GM18951 (cell line): ENCODE measurements at regions not wholly inside any gene's neighbourhood (a gene's known extent, or its start where the extent isn't known, plus 50 kb on each side); places are given as distances from the start of the nearest gene placed in this dataset.
"Not testable (repeated sequence)": the region's sequence is repeated elsewhere in the genome, so short reads cannot be mapped to it uniquely, and the experiment has no call there.

Experiments used
- POLR2A ChIP-seq: IDR thresholded peaks from 4 replicates; pipeline ENCODE4 v1.6.1; 2011; ENCODE audit warnings: mild to moderate bottlenecking; ENCODE audit not compliant: insufficient read length, insufficient read depth; ENCODE audit errors: extremely low read depth
- in situ Hi-C: fragments of 300-500 bp; cut with MboI; formaldehyde crosslinking; loops from one replicate; pipeline ENCODE4 v1.12.0; 2022; ENCODE audit warnings: low sequenced_read_pairs, mixed read lengths, inconsistent platforms; ENCODE audit not compliant: unreplicated experiment

DNA sequence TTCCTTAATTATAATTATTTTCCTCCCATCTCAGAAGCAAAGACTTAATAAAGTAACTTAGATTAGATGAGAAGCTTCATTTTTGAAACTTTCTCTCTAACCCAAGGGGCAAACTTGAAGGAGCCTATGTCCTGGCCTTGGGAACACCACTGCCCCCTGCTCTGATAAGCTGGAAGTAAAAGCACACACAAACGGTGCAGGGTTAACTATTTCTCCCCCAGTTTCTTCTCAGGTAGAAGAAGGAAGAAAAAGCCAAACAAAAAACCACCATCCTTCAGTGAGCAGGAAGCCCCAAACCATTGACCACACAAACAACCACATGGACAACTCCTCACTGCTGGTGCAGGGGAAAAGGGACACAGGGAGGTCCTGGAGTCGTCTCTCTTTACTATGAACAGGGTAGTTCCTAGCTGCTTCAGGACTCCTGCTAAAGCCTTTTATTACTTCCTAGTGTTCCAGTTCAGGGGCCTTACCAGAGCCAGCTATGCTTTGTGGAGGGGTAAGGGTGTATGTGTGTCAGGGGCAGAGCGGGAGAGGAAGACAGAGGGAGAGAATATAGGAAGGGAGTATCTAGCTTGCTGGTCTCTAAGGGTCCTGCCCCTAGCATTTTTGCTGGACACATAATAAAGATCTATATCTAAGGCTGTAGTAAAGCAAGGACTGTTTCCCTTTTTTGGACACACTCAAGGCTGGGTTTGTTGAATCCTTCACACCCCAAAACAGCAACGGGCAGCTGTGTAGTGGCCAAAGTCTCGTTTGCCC, 94.0 kb upstream of the UMPS start:
- in situ Hi-C loops = no loop called here
- no peak for TF ChIP-seq POLR2A

DNA sequence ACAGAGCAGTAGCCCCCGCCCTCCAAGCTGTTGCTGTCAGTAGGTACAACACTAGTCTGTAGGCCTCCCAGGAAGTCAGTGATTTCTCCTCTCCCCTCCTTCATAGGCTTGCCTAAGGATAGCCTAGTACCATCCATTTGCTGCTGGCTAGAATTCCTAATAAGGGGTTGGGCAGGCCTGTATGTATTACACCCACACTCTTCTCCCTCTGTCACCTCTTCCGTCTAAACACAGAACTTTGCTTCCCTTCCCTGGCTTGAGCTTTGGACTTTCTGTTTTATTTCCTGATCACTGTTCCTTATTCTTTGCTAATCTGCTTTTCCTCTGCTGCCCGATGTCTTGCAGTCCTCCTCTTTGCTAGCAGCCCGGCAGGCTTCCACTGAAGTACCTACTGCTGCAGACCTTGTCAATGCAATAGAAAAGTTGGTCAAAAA, 93.4 kb upstream of the UMPS start:
- TF ChIP-seq POLR2A = no peak
- in situ Hi-C loops = no loop called here

DNA sequence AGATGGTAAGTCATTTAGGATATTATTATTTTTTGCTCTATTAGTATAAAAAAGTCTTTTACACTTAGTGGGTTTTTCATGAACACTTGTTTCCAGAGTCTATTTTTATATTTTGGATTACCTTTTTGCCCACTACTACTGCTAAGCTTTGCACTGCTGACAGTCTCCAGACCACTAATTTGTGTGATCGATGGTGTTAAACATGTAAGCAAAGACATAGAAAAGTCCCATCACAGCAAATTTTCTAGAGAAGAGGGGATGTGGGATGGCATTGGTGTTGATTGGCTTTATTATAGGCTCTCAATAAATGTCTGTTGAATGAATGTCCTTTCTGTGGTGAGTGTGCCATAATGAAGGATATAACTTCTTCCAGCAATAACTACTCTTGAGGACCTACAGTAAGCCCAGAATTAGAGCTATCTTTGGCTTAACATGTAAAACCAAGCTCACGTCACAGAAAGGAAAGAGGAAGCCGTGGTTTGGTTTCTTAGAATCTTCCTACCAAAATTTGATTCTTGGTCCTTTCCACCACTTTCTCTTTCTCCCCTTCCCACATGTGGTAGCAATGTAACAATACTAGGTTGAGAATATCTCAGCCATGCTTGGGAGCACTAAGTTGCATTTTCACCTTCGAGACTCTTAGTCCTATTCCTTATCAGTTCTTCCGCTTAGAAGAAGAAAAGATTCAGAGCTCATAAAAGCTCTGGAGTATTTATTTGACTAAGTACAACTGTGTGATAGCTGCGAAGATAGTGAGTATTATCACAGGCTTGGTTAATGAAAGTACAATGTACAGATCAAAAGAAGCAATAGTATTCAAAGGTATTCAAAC, 90.6 kb upstream of the UMPS start:
- in situ Hi-C loops = no loop called here
- TF ChIP-seq POLR2A = no peak

DNA sequence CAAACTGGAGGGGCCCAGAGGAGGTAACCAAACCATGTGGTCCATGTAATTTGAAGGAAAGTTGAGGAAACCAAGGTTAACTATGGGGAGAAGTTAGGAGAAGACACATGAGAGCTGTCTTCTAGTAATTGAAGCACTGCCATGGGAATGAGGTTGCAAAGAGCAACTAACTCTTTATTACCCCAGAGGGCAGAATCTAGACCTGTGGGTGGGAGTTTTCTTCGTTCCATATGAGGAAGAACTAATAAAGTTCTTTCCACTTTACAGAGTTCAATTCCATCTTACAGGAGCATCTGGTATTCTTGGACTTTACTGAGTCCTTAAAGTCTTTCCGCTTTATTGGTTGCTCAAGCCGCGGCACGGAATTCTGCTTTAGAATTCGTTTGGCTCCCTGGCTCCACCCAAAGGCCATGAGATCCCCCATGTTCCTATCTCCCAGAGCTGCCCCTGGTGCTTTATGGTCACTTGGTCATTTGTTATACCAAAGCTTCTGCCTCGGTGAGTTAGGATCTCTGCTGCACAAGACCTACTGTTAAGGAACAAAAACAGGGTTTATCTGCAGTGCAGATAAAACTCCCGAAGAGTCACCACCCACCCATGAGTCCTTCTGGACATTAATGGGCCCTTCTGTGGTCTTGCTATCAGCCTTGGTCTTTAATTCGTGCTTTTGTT, 89.5 kb upstream of the UMPS start:
- in situ Hi-C loops = no loop called here
- no peak for TF ChIP-seq POLR2A

DNA sequence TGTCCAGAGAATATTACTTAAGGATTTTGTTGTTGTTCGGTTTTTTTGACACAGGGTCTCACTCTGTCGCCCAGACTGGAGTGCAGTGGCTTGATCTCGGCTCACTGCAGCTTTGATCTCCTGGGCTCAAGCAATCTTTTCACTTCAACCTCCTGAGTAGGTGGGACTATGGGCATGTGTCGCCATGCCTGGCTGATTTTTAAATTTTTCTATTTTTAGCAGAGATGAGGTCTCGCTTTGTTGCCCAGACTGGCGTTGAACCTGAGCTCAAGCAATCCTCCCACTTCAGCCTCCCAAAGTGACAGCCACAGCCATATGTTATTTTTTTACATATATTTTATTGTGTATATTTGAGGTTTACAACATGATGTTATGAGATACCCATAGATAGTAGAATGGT, 86.8 kb upstream of the UMPS start:
- TF ChIP-seq POLR2A = no peak
- in situ Hi-C loops = no loop called here

DNA sequence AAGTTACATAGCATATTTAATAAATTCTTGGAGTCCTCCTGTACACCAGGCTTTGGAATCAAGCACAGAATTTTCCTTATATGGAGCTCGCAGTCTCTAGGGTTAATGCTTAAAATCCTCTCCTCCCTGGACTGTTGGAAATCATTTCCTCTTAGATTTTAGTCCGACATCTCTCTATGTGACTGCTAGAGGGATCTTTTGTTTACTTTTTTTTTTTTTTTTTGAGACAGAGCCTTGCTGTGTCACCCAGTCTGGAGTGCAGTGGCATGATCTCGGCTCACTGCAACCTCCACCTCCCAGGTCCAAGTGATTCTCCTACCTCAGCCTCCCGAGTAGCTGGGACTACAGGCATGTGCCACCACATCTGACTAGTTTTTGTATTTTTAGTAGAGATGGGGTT, 84.1 kb upstream of the UMPS start:
- in situ Hi-C loops = not testable (repeated sequence)

DNA sequence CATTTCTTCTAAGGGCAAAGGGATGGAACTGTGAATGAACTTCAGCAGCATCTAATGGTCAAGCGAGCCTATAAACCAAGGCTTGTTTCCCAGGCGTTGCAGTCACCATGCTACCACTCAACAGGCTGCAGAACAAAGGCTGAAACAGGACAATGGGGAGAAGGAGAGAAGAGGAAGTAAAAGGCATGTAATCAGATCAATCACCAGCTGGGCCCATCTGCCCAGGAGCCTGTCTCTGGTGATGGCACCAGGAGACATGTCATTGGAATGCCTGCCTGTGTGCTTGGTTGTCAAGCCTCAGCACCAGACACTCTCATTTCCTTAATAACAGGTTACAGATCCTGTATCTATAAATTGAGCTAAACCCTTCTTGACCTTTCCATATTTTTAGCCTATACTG, 81.7 kb upstream of the UMPS start:
- in situ Hi-C loops = no loop called here
- TF ChIP-seq POLR2A = no peak

DNA sequence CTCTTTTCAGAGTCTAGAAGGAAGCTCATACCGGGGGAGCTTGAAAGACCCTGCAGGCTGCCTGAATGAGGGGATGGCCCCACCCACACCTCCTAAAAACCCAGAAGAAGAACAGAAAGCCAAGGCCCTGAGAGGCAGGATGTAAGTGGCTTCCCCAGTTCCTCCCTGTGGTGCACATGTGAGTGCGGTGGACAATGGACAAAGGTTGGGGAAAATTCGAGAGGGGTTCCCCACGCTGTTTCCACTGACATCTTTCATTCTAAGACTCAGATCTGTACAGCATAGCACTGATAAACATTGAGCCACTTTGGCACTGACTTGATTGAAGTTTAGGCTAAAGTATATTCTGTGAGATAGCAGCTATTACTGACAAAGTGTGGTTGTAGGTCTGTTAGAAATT, 79.5 kb upstream of the UMPS start:
- TF ChIP-seq POLR2A = no peak
- in situ Hi-C loops = no loop called here

DNA sequence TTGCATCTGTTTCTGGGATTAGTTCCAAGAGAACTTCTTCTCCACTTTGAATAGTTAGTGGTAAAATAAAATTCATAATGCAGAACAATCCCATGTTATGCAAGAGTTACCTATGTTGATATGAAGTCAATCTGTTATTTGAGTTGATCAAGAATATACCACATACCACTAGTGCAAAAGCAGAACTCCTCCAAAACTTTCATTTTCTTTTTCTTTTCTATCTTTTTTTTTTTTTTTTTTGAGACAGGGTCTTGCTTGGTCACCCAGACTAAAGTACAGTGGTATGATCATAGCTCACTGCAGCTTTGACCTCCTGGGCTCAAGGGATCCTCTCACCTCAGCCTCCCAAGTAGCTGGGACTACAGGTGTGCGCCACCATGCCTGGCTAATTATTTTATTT, 78.8 kb upstream of the UMPS start:
- in situ Hi-C loops = not testable (repeated sequence)

DNA sequence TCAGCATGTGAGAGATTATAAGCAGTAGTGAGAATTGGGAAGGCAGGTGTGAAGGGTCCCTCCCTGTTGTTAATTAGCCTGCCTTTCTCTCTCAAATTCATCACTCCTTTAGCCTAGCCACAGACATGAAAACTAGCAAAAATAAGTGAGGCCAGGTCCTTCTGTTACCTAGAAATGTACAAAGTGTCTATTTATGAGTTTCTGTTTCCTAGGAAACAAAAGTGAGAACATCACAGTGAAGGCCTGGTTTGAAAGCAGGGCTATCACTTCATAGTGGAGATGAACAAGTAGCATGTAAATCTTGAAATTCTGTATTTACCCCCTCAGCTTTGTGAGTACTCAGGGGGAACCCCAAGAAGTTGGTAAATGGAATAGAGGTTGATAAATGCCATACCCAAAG, 78.2 kb upstream of the UMPS start:
- in situ Hi-C loops = no loop called here
- no peak for TF ChIP-seq POLR2A

DNA sequence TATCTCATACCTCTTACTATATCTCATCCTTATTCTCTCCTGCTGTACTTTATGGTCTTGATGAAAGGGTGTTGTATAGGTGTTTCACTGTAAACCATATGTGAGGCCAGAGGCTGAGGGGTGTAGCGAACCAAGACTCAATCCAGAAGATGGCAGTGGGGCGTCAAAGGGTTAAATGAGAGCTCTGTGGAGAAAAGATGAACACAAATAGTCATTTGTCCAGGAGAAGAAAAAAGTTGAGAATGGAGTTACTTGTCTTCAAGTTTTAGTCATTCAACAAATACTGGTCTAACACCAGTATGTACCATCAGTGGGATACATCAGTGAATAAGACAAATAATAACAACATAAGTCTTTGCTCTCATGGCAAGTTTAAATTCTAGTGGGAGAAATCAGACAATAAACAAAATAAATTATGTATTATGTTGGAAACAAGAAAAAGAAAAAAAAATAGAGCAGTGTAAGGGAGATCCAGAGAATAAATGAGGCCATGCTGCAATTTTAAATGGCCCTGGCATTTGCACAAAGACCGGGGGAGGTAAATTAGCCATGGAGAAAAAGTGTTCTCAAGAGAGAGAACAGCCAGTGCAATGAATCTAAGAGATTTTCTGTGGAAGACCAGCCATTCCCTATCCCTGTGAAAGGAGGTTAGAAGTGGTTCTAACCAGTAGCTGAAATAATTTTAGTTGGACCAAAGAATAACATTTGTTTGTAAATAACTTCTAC, 77.0 kb upstream of the UMPS start:
- in situ Hi-C loops = no loop called here
- TF ChIP-seq POLR2A = no peak

DNA sequence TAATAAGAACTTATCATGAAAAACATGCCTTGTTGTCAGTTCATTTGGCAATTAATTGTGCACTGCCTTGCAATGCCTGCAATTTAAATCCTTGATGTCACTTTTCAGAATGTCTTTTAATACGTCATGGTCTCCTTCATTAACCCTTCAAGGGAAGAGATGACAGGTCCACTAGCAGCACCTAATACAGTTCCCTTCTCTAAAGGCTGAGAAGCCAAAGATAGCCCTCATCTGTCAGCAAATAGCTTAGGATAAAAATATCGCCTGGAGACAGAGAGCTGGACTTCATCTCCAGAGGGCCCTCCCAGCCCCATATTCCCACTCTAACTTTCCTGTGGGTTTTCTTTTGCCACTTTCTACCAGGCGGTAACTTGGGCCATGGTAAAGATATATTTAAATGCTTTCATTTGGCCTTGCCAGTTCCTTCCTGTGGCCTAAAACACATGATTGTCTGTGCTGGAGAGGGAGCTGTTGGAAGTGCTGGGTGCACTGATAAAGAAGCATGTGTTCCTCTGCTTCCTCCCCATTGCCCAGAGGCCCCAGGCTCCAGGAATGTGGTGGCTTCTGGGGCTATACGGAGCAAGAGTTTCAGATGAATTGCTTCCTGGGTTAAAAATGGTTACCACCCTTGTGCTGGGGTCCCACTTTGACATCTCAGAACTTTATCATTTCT, 76.3 kb upstream of the UMPS start:
- in situ Hi-C loops = no loop called here
- TF ChIP-seq POLR2A = no peak

DNA sequence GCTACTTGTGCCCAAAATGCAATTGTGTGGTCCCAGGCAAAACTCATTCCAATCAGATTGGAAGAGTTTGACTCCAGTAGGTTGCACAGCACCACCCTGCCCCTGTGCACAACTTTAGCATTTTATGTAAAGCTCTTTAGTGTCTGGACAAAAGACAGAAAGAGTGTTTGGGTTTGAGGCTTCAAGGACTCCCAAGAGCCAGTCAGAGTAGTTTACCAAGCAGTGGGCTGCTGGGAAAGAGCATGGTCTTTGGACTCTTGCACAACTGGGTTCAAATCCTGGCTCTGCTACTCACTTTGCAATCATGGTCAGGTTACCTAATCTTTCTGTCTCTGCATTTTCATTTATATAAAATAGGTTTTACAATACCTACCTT, 75.8 kb upstream of the UMPS start:
- no peak for TF ChIP-seq POLR2A
- in situ Hi-C loops = no loop called here
